Right lung (tissue), 2 donors: ENCODE measurements at regions not wholly inside any gene's neighbourhood (a gene's known extent, or its start where the extent isn't known, plus 50 kb on each side); places are given as distances from the start of the nearest gene placed in this dataset.

ENCODE experiments used
- DNase-seq, 2 donors: peaks; one replicate each; pipeline ENCODE4 v3.0.0-alpha.2; 2013

- DNase-seq = no peak
These were observed 289.4 kb upstream of the MYOCD start for GRCh38 chr17:12376276-12376675.

DNA sequence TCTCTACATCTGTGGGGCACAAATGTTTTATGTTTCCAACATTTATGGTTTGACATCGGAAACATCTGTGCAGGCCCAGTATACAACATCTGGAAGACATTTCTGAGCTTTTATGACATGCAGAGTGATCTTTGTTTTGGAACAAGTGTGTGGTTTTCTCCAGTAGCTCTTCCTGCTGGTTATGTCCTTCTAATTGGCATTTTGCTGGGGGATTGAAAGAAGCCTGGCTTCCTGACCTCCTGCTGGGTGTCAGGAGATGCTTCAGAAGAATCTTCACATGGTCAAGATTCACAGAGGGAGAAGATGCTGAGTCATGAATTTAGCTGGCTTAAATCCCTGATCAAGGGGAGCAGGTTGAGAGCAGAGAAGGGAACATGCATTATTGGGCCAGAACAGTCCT lies 279.5 kb upstream of the MYOCD start:
- no peak for DNase-seq

DNA sequence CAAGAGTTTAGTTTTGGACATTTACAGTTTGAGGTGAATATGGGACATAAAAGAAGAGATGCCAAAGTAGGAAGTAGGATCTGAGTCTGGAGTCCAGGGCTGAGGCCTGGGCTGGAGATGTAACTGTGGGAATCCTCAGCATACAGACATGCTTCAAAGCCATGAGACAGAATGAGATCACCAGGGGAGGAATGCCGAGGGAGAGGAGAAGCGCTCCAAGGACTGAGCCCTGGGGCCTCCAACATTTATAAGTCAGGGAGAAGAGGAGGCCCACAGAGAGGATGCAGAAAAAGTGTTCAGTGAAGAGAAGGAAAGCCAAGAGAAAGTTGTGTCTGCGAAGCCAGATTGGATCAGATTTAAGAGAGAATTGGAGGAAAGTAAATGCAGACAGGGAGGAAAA lies 277.5 kb upstream of the MYOCD start:
- no peak for DNase-seq

GRCh38 chr17:12389421-12389820 lies 276.3 kb upstream of the MYOCD start:
- DNase-seq = no peak

GRCh38 chr17:12390631-12391030 lies 275.1 kb upstream of the MYOCD start:
- DNase-seq = no peak

- DNase-seq = no peak
These were observed 274.2 kb upstream of the MYOCD start for GRCh38 chr17:12391468-12391867.

DNA sequence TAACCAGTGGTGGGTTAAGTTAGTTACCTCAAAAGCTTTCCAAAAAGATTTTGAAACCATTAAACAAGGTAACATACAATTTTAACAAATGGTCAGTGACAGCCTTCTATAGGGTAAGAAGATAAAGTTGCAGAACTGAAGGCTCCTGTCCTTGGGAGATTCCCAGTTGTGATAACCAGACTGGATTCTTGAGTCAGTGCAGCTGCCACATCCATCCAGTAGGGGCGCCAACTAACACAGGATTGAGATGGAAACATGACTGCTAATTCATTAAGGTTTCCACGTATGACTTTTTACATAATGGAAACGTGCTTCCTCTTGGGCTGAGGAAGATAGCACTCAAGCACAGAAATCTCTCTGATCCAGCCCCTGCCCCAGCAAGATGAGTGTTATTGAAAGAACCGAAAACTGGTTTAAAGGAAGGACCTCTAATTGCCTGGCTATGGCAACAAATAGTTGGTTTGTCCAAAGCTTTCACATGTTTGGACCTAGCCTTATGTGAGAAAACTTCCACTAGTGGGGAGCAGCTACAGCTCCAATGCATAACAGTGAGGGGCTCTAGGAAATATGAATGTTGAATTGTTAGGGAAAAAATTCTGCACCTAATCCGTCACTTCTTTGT lies 269.8 kb upstream of the MYOCD start:
- no peak for DNase-seq

GRCh38 chr17:12398441-12399051 lies 267.1 kb upstream of the MYOCD start:
- DNase-seq = no peak

DNA sequence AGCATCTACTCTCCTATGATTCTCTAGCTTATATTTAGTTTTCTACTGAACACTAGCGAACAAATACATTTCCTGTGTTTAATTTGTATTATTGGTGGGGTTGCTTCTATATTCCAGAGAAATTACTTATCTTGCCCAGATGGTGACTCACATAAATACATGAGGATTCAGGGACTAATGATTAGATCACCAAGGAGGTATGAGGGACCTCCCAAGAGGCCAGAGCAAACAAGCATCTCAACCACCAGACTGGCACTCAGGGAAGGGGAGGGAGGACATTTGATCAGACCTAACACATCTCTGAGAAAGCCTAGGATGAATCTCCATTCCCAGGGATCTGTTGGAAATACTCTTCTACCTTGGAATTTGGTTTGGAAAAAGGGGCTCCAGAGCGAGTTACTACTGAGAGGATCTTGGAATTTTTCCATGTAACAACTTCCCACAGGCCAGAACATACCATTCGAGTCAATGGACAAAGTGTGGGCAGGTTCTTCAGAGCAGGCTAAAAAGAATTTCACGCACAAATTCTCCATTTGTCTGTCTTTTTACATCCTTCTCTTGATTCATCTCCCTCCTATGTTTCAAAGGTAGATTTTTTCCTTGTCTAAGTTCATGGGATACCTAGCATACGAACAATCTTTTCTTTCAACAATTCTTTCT lies 262.6 kb upstream of the MYOCD start:
- DNase-seq = no peak

DNA sequence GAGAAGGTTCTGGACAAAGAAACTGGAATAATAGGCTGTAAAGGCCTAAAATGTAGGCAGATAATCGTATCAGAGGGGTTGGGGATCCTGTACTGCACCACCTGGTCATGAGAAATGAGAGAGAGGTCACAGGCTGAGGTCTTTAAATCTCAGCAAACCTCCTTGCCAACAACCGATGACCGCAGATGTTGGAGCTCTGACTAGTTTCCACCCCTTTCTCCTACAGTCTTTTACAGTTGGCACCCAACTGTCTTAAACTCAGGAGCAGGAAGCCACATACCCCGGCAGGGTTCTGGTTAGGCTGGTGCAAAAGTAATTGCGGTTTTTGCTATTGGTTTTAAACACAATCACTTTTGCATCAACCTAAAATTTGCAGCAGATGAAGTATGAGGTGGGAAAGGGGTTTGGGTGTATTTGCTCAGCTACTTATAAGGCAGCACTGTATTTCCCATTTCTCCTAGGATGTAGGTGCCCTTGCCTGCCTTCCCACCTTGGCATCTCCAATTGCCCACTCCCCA lies 261.8 kb upstream of the MYOCD start:
- no peak for DNase-seq

- DNase-seq = no peak
These were observed 259.0 kb upstream of the MYOCD start for GRCh38 chr17:12406623-12407215.

DNA sequence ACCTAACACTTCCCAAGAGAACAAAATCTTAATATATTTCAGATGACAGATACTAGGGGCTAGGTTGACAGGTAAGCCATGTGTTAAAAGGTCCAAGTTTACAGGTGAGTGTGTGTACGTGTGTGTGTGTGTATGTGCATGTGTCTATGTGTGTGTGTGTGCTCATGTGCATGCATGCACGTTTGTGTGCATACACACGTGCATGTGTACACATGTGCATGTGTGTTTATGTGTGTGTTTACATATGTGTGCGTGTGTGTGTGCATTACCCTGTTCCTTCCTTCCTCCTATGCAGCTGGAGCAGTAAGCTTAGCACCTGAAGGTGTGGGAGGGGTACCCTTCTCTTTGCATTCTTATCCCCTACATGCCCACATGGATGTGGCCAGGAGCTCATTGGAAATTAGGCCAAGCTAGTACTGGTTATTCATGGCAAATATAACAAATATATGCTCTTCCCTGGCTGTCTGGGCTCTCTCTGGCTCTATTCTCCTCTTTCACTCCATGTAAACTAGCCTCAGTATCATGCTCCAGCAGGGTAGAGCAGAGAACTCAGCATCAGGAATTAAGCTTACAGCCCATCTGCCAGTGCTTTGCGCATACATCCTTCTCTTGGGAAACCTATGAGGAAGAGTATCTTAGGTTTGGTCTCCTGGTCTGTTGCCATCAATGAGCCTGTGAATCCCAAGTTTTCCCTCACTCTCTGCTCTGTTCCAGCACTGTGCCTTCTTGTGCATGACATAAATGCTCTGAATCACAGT lies 258.0 kb upstream of the MYOCD start:
- DNase-seq = no peak

- no peak for DNase-seq
These were observed 256.6 kb upstream of the MYOCD start for GRCh38 chr17:12409082-12409481.

GRCh38 chr17:12410717-12411116 lies 255.0 kb upstream of the MYOCD start:
- DNase-seq = no peak

DNA sequence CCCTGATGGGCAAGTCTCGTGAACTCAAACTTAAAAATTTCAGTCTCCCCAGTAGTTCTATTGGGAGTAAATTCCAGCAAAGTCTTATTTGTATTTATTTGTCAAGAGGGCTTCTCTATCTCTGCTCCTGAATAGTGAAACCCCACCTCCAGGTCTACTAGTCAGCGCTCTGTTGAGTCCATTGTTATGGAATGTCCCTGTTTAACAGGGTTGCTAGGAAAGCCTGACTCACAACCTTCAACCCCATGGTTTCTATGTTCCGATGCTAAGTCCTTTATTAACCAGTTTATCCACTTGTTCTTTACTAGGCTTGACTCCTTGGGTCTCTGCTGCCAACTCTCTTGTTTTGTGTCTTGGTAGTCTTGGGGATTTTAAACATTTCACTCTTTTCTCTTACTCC lies 250.7 kb upstream of the MYOCD start:
- DNase-seq = no peak

GRCh38 chr17:12421077-12421476 lies 244.6 kb upstream of the MYOCD start:
- DNase-seq = no peak

DNA sequence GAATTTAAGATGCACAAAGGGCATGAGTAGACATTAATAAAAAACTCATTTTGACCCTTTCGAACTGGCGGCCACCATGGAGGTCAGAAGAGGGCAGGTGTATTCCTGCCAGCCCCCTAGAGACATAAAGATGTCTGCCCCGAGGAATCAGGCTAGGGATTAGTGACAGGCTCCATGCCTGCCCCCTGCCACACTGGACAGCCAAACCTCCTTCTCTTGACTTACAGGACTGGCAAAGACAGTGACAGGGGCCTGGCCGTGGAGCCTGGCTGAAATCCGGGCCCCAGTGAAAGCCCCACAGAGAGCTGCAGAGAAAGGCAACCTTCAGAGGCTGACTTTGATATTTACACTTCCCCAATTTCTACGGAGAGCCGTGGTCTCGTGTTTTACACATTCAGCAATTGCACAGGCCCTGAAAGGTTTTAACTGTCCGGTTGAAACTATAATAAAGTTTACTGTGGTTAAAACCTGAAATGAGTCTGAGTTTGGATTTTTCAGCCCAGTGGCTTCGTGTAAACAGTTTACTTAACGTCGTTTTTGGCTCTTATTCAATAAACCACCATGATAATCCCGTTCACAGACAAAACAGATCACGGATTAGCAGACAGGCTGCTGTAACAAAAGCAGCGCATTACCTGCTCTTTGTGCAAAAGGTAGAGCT lies 243.9 kb upstream of the MYOCD start:
- no peak for DNase-seq

DNA sequence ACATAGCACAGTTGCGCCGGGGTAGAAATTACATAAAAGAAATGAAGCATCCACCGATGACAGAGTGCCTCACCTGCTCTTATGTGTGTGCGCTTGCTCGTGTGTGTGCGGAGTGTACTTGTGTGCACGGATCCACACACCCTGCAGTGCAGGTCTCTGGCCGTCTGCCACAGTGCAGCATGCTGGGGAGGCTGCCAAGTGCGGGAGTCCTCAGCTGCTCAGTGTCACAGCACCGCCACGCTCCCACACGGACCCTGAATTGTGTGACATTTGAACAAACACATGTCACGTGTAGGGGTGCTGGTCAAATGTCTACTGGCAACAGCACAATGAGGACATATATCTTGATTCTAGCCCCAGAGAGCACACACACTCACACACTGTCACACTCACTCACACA lies 243.0 kb upstream of the MYOCD start:
- peak; percentile 23 to 30 for DNase-seq

DNA sequence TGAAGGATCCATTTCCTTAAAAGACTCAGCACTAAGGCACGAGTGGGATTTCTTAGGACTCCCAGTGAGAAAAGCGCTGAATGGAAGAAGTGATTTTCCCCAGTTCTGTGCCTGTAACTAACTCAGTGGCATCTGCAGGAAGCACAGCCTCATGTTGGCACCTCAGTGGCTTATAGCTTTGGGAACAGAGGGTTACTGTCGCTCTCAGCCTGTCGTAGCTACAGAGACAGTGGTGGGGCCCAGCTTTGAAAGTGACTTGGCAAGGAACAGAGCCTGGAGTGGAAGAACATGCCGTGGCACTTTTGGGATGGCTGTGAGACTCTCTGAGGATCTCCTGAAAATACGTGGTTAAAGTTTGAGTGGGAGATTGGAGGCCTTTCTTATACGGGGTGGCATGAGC lies 242.4 kb upstream of the MYOCD start:
- no peak for DNase-seq

GRCh38 chr17:12429116-12429515 lies 236.6 kb upstream of the MYOCD start:
- DNase-seq = no peak

DNA sequence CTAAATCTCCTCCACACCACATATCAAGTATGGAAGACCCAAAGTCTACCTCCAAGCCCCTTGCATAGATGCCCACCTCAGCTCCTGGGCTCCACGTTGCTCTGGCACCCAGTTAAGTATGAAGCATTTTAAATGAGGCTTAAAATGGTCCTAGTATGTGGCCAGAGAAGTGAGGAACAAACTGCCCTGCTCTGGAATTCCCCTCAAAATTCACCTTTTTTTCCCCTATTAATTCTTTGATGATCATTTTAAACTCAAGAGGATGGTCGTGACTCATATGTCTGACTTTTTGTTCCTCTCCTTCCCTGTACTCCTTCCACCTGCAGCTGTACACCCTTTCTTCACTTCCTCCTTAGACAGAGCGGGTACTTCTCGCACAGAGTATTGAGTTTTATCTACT lies 234.5 kb upstream of the MYOCD start:
- DNase-seq = no peak

- DNase-seq = no peak
These were observed 227.5 kb upstream of the MYOCD start for GRCh38 chr17:12438212-12438611.
